PFSK-1 (cell line): ENCODE measurements at regions not wholly inside any gene's neighbourhood (a gene's known extent, or its start where the extent isn't known, plus 50 kb on each side); places are given as distances from the start of the nearest gene placed in this dataset.

Experiments
- POLR2AphosphoS5 ChIP-seq: IDR thresholded peaks from 2 replicates; pipeline ENCODE4 v1.6.1; 2012; ENCODE audit warnings: low read depth, mild to moderate bottlenecking, control low read depth, low read length, moderate library complexity
- SIN3A ChIP-seq: IDR thresholded peaks from 2 replicates; pipeline ENCODE4 v1.6.1; 2012; ENCODE audit warnings: mild to moderate bottlenecking, low read length, moderate library complexity, borderline replicate concordance; ENCODE audit not compliant: insufficient read depth
- TAF1 ChIP-seq: IDR thresholded peaks from 2 replicates; pipeline ENCODE4 v1.6.1; 2012; ENCODE audit warnings: low read length, control low read depth, borderline replicate concordance; ENCODE audit not compliant: insufficient read depth
- TF ChIP-seq, protein P1 (sequence below), 2 experiments: IDR thresholded peaks; 2 replicates each; pipeline versions ENCODE4 v1.6.1 to v1.8.0; 2011 to 2012; ENCODE audit warnings: low read depth in 2 of 2, low read length in 2 of 2, control low read depth in 1 of 2, inconsistent platforms in 1 of 2, mild to moderate bottlenecking in 1 of 2, moderate library complexity in 1 of 2; ENCODE audit not compliant: insufficient read depth in 1 of 2

DNA sequence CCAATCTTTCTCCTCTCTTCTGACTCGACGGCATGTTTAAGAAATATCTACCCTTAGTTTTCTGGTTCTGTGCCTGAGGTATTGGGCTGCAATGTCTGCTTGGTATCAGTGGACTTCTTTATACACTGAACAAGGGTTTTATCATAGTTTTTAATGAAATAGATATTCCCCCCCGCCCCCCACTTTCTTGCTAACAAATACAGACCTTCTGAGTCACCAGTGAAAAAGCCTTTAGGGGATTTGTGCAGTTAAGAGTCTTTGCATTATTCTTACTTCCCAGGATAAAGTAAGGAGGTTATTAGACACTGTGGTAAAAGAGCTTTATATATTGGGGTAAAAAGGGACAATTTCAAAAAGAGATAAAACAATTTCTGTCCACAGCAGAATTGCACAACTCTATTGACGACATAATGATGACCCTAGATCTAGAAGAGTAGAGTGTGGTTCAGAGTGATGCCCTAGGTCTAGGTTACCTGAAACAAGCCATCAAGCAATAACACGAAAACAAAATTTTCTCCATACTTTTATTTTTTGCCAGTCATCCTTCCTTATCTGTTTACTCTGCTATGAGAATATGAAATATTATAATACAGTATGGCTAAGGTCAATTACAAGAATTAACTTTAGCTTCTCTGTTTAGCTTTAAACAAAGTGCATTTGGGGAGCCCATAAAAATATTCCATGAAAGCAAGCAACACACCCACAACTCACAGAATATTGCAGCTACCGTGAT, 110.7 kb downstream of the PLK2 start:
- TF ChIP-seq SIN3A: no peak
- TF ChIP-seq, protein P1, sequence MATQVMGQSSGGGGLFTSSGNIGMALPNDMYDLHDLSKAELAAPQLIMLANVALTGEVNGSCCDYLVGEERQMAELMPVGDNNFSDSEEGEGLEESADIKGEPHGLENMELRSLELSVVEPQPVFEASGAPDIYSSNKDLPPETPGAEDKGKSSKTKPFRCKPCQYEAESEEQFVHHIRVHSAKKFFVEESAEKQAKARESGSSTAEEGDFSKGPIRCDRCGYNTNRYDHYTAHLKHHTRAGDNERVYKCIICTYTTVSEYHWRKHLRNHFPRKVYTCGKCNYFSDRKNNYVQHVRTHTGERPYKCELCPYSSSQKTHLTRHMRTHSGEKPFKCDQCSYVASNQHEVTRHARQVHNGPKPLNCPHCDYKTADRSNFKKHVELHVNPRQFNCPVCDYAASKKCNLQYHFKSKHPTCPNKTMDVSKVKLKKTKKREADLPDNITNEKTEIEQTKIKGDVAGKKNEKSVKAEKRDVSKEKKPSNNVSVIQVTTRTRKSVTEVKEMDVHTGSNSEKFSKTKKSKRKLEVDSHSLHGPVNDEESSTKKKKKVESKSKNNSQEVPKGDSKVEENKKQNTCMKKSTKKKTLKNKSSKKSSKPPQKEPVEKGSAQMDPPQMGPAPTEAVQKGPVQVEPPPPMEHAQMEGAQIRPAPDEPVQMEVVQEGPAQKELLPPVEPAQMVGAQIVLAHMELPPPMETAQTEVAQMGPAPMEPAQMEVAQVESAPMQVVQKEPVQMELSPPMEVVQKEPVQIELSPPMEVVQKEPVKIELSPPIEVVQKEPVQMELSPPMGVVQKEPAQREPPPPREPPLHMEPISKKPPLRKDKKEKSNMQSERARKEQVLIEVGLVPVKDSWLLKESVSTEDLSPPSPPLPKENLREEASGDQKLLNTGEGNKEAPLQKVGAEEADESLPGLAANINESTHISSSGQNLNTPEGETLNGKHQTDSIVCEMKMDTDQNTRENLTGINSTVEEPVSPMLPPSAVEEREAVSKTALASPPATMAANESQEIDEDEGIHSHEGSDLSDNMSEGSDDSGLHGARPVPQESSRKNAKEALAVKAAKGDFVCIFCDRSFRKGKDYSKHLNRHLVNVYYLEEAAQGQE (IDR thresholded peaks at IDR 0.05; ENCODE audit: insufficient read depth in 1 of 2, low read depth in 2 of 2, low read length in 2 of 2): no peak
- TF ChIP-seq POLR2AphosphoS5: no peak
- no peak for TF ChIP-seq TAF1
